Kidney epithelial cell (primary cell): ENCODE measurements at regions not wholly inside any gene's neighbourhood (a gene's known extent, or its start where the extent isn't known, plus 50 kb on each side); places are given as distances from the start of the nearest gene placed in this dataset.
"Not testable (repeated sequence)": the region's sequence is repeated elsewhere in the genome, so short reads cannot be mapped to it uniquely, and the experiment has no call there.

Source experiments
- DNase-seq: peaks from one replicate; pipeline ENCODE4 v3.0.0-alpha.2; 2010; ENCODE audit warnings: low read depth
- H3K27me3 ChIP-seq: 2 replicates; pipeline ENCODE4 v1.6.0; 2011; ENCODE audit warnings: low read length; ENCODE audit not compliant: control insufficient read depth, insufficient read depth
- H3K36me3 ChIP-seq: 2 replicates; pipeline ENCODE4 v1.5.1; 2011; ENCODE audit warnings: low read length; ENCODE audit not compliant: control insufficient read depth, insufficient read depth
- H3K4me3 ChIP-seq: 2 replicates; pipeline ENCODE4 v1.5.1; 2011; ENCODE audit warnings: low read depth, mild to moderate bottlenecking, control low read depth, low read length
- TF ChIP-seq, protein P1 (sequence below): IDR thresholded peaks from 2 replicates; pipeline ENCODE4 v1.5.1; 2011; ENCODE audit warnings: mild to moderate bottlenecking, moderate library complexity, low read length, control low read depth, inconsistent platforms; ENCODE audit not compliant: insufficient read depth, poor library complexity, severe bottlenecking

DNA sequence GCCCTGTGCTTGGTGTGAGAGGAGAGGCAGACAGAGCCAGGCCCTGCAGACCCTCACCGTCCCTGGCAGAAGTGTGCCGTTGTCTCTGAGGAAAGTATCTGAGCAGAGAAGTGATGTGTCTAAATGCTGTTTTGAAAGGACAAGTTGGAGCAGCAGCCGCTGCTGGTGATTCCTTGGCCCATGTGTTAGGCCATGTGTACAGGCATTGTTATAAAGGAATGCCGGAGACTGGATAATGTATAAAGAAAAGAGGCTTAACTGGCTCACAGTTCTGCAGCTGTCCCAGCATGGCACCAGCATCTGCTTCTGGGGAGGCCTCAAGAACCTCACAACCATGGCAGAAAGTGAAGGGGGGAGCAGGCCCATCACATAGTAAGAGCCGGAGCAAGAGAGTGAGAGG lies 334.6 kb upstream of the ATP10A start:
- TF ChIP-seq, protein P1, sequence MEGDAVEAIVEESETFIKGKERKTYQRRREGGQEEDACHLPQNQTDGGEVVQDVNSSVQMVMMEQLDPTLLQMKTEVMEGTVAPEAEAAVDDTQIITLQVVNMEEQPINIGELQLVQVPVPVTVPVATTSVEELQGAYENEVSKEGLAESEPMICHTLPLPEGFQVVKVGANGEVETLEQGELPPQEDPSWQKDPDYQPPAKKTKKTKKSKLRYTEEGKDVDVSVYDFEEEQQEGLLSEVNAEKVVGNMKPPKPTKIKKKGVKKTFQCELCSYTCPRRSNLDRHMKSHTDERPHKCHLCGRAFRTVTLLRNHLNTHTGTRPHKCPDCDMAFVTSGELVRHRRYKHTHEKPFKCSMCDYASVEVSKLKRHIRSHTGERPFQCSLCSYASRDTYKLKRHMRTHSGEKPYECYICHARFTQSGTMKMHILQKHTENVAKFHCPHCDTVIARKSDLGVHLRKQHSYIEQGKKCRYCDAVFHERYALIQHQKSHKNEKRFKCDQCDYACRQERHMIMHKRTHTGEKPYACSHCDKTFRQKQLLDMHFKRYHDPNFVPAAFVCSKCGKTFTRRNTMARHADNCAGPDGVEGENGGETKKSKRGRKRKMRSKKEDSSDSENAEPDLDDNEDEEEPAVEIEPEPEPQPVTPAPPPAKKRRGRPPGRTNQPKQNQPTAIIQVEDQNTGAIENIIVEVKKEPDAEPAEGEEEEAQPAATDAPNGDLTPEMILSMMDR: no peak
- Histone ChIP-seq H3K36me3 (no peaks in the 10 kb centered on the region), H3K4me3 (no peak overlapping the region), H3K27me3 (no peaks in the 10 kb centered on the region)
- no peak for DNase-seq

DNA sequence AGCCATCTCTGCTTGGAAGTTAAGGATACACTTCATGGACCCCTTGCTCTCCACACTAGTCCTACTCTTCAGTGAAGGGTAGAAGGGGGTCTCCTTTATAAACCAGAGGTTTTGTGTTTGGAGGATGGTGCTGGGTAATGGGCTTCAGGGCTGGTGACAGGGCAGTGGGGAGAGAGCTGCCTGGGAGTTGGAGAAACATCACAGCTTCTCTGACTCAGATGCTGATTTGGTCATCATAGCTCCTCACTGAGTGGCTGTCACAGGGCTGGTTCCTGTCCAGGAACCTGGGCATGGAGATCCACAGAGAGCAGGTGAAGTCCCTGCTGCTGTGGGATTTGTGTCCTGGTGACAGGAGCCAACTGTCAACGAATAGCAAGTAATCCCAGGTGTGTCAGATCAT lies 333.9 kb upstream of the ATP10A start:
- no peak overlapping the region for H3K4me3 ChIP-seq
- TF ChIP-seq, protein P1: no peak
- H3K36me3 ChIP-seq: no peaks in the 10 kb centered on the region
- H3K27me3 ChIP-seq: no peaks in the 10 kb centered on the region
- no peak for DNase-seq

DNA sequence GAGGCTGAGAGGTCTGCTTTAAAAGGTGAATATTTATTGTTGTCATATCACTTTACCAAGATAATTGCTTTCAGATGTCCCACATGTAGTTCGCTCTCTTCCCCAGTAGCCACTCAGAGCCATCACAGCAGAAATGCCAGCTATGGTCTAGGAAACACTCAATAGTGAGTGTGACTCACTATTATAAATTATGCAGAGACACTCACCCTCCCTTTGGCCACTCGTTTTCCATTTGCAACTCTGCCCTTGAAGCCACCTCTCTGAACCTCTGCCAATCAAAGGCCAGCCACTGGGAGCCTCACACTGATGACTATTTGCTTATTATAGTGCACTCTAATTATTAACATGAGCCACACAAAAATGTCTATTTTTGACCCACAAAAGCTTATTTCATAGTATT lies 328.1 kb upstream of the ATP10A start:
- TF ChIP-seq, protein P1: no peak
- no peak for DNase-seq
- Histone ChIP-seq H3K27me3 (no peaks in the 10 kb centered on the region), H3K36me3 (no peaks in the 10 kb centered on the region), H3K4me3 (no peak overlapping the region)

DNA sequence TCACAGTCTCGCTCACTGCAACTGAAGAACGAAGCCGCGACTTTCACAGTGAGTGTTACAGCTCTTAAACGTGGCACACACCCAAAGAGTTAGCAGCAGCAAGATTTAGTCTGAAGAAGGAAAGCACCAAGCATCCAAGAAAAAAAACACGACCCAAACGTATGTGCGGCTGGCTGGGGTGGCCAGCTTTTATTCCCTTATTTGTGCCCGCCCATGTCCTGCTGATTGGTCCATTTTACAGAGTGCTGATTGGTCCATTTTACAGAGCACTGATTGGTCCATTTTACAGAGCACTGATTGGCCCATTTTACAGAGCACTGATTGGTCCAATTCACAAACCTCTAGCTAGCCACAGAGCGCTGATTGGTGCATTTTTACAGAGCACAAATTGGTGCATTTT lies 323.0 kb upstream of the ATP10A start:
- DNase-seq, H3K4me3 ChIP-seq, H3K36me3 ChIP-seq, H3K27me3 ChIP-seq: not testable (repeated sequence)

DNA sequence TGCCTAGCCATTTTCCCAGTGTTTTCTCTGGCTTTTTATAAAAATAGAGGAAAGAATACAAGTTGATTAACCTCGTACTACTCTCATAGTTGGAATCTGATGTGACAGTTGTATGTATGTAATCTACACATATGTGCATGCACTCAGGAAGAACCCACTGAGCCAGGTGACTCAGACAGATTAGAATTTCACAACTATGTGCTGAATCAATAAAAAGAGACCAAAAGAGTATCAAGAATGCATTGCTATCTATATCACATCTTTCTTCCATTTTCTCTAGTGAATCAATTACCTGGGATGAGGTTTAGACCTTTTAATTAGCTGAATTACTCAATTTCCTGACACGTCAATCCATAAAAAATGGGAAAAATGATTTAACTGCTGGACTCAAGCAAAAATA lies 319.3 kb upstream of the ATP10A start:
- no peaks in the 10 kb centered on the region for H3K27me3 ChIP-seq
- H3K4me3 ChIP-seq: no peak overlapping the region
- TF ChIP-seq, protein P1: no peak
- DNase-seq: no peak
- H3K36me3 ChIP-seq: no peaks in the 10 kb centered on the region

DNA sequence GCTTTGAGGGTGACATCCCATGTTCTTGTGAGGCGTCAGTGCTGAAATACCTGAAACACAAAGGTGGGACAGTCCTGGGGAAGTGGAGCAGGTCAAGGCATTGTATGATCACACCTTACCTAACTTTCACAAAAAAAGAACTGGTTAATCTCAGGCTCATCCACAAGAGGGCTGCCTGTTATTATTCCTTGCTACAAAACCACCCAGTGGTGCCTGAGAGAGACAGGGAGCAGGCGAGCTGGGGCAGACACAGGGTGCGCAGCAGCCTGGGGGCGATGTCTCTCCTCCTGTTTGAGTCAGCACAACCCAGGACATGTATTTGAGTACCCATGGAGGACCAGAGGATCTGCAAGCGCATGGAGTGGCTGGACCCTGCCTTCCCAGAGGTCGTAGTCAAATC lies 316.8 kb upstream of the ATP10A start:
- Histone ChIP-seq H3K27me3 (no peaks in the 10 kb centered on the region), H3K4me3 (no peak overlapping the region), H3K36me3 (no peaks in the 10 kb centered on the region)
- TF ChIP-seq, protein P1: no peak
- DNase-seq: no peak
